ENCODE measurements at regions not wholly inside any gene's neighbourhood (a gene's known extent, or its start where the extent isn't known, plus 50 kb on each side); places are given as distances from the start of the nearest gene placed in this dataset.
"Not testable (repeated sequence)": the region's sequence is repeated elsewhere in the genome, so short reads cannot be mapped to it uniquely, and the experiment has no call there.

- no peak overlapping the region for H3K4me3 ChIP-seq (ENCODE audit: low read length)
- TF ChIP-seq ZNF274 (IDR thresholded peaks at IDR 0.05; ENCODE audit: low read depth, low read length), result no peak
Observed at GRCh38 chr4:170741856-170742255, 652.1 kb upstream of the AADAT start.

- no peak overlapping the region for H3K4me3 ChIP-seq (ENCODE audit: low read length)
- TF ChIP-seq ZNF274 (IDR thresholded peaks at IDR 0.05; ENCODE audit: low read depth, low read length), result no peak
Observed at GRCh38 chr4:170736710-170737109, 647.0 kb upstream of the AADAT start.

GRCh38 chr4:170729897-170730296 is 640.1 kb upstream of the AADAT start:
- no peak overlapping the region for H3K4me3 ChIP-seq (ENCODE audit: low read length)
- no peak for TF ChIP-seq ZNF274 (IDR thresholded peaks at IDR 0.05; ENCODE audit: low read depth, low read length)

GRCh38 chr4:170729236-170729635 is 639.5 kb upstream of the AADAT start:
- H3K4me3 ChIP-seq (ENCODE audit: low read length), result no peak overlapping the region
- TF ChIP-seq ZNF274 (IDR thresholded peaks at IDR 0.05; ENCODE audit: low read depth, low read length), result no peak

- no peak for TF ChIP-seq ZNF274 (IDR thresholded peaks at IDR 0.05; ENCODE audit: low read depth, low read length)
- no peak overlapping the region for H3K4me3 ChIP-seq (ENCODE audit: low read length)
Observed at GRCh38 chr4:170724191-170724590, 634.4 kb upstream of the AADAT start.

- no peak for TF ChIP-seq ZNF274 (IDR thresholded peaks at IDR 0.05; ENCODE audit: low read depth, low read length)
- H3K4me3 ChIP-seq (ENCODE audit: low read length), result no peak overlapping the region
Observed at GRCh38 chr4:170723171-170723570, 633.4 kb upstream of the AADAT start.

- TF ChIP-seq ZNF274 (IDR thresholded peaks at IDR 0.05; ENCODE audit: low read depth, low read length), result no peak
- no peak overlapping the region for H3K4me3 ChIP-seq (ENCODE audit: low read length)
Observed at GRCh38 chr4:170721812-170722373, 632.1 kb upstream of the AADAT start.

GRCh38 chr4:170716868-170717267 is 627.1 kb upstream of the AADAT start:
- TF ChIP-seq ZNF274 (IDR thresholded peaks at IDR 0.05; ENCODE audit: low read depth, low read length), result no peak
- H3K4me3 ChIP-seq (ENCODE audit: low read length), result no peak overlapping the region

- no peak overlapping the region for H3K4me3 ChIP-seq (ENCODE audit: low read length)
- TF ChIP-seq ZNF274 (IDR thresholded peaks at IDR 0.05; ENCODE audit: low read depth, low read length), result no peak
Observed at GRCh38 chr4:170705907-170706306, 616.2 kb upstream of the AADAT start.

GRCh38 chr4:170700064-170700463 is 610.3 kb upstream of the AADAT start:
- no peak overlapping the region for H3K4me3 ChIP-seq (ENCODE audit: low read length)

GRCh38 chr4:170698334-170698733 is 608.6 kb upstream of the AADAT start:
- no peak for TF ChIP-seq ZNF274 (IDR thresholded peaks at IDR 0.05; ENCODE audit: low read depth, low read length)
- no peak overlapping the region; the same call in 1 of the 2 replicates for H3K4me3 ChIP-seq (ENCODE audit: low read length)

More at GRCh38 chr4:170700064-170700463, 610.3 kb upstream of the AADAT start:
- TF ChIP-seq ZNF274 (IDR thresholded peaks at IDR 0.05; ENCODE audit: low read depth, low read length), result no peak

GRCh38 chr4:170697845-170698244 is 608.1 kb upstream of the AADAT start:
- H3K4me3 ChIP-seq (ENCODE audit: low read length), result peak overlapping the region; percentile 11; the same call in 1 of the 2 replicates
- no peak for TF ChIP-seq ZNF274 (IDR thresholded peaks at IDR 0.05; ENCODE audit: low read depth, low read length)

- no peak overlapping the region for H3K4me3 ChIP-seq (ENCODE audit: low read length)
- no peak for TF ChIP-seq ZNF274 (IDR thresholded peaks at IDR 0.05; ENCODE audit: low read depth, low read length)
Observed at GRCh38 chr4:170697045-170697444, 607.3 kb upstream of the AADAT start.

GRCh38 chr4:170691168-170691567 is 601.4 kb upstream of the AADAT start:
- TF ChIP-seq ZNF274 (IDR thresholded peaks at IDR 0.05; ENCODE audit: low read depth, low read length), result no peak
- no peak overlapping the region for H3K4me3 ChIP-seq (ENCODE audit: low read length)

- H3K4me3 ChIP-seq (ENCODE audit: low read length), result no peak overlapping the region
- TF ChIP-seq ZNF274 (IDR thresholded peaks at IDR 0.05; ENCODE audit: low read depth, low read length), result no peak
Observed at GRCh38 chr4:170687751-170688150, 598.0 kb upstream of the AADAT start.

GRCh38 chr4:170685701-170686100 is 595.9 kb upstream of the AADAT start:
- not testable (repeated sequence) for H3K4me3 ChIP-seq (ENCODE audit: low read length)

Measured in GM08714 (cell line).